Midbrain (tissue), 1 donor: ENCODE measurements at regions not wholly inside any gene's neighbourhood (a gene's known extent, or its start where the extent isn't known, plus 50 kb on each side); places are given as distances from the start of the nearest gene placed in this dataset.
"Not testable (repeated sequence)": the region's sequence is repeated elsewhere in the genome, so short reads cannot be mapped to it uniquely, and the experiment has no call there.

Experiments used
- DNase-seq: peaks from one replicate; lab custom pipeline; 2025; lab: John Stamatoyannopoulos, UW

GRCh38 chr21:35566874-35567273 is 493.5 kb downstream of the SETD4 start:
- no peak for DNase-seq

DNA sequence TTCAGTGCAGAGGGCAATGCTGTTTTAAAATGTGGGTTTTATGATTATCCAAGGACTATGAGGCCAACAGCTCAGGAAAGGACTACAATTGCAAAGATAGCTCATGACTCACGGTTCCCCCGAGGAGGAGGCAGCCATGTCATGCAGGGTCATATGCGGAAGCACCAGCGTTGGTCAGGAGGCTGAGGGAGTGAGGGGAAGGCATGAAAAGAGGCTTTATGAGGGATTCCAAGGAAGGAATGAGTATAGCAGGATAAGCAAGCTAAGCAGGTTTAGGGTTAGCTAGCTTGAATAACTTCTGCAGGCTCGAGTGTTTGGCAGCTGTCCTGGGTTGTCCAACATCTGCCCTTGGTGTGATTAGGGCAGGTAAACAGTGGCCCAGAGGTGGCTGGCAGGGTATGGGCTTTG is 495.1 kb downstream of the SETD4 start:
- no peak for DNase-seq

- no peak for DNase-seq
Observed at GRCh38 chr21:35563885-35564451, 496.4 kb downstream of the SETD4 start.

GRCh38 chr21:35562876-35563275 is 497.4 kb downstream of the SETD4 start:
- DNase-seq: no peak

DNA sequence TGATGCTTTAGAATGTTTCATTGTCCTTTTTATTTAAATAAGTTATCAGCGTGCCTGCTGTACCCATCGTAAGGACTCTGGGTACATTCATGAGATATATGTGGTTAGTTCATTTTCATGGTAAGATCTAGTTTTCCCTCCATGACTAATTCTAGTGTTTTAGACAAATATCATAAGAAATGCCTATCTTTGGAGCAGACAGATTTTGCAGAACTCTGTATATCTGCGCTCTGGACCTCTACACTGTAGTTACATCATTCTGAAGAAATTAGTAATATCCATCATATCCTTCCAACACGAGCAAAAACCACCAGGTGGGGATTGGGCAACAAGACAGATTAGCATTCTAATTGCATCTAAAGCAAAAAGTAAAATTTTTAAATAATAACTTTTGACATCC is 499.2 kb downstream of the SETD4 start:
- no peak for DNase-seq

DNA sequence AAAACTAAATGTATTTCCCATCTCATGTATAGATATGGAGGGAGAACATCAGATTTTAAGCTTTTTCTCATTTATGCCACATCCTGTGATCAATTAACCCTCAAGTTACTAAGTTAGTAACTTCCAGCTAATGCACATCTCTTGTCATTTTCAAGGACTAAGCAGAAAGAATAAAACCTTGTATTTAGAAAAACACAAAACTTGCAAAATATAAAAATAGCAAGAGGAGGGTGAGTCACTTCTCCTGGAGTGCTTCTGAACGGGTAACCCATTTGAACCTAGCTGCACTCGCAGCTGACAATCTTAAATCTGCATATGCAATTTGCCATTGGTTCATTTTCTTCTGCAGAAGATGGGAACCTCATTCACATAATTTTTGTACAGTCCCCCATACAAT is 500.5 kb downstream of the SETD4 start:
- no peak for DNase-seq

GRCh38 chr21:35559128-35559828 is 501.0 kb downstream of the SETD4 start:
- no peak for DNase-seq

DNA sequence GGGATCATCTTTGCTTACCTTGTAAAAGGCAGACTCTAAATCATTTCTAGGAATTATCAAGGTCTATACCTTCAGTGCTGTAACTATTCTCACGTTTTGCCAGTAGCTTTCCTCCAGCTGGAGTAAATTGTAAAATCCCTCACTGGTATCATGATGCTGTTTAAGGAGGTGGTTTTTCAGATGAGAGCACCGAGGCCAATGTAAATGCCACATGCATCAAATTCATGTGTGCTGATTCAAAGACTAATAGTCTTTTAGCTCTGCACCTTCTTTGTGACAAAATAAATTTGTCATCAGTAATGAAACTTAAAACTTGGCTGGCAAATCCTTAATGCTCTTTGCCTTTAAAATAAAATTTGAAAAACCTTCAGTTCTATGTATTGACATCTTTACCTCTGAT is 503.8 kb downstream of the SETD4 start:
- DNase-seq: no peak

DNA sequence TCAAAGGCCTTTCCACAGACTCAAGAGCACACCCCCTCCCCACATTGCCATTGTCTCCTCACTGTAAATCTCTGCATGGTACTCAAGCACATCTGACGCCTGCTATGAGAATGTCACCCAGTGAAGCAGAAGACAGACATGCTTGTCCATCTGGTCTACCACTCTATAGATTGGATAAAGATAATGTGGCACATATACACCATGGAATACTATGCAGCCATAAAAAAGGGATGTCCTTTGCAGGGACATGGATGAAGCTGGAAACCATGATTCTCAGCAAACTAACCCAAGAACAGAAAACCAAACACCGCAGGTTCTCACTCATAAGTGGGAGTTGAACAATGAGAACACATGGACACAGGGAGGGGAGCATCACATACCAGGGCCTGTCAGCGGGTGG is 503.4 kb upstream of the RUNX1 start:
- DNase-seq: not testable (repeated sequence)

DNA sequence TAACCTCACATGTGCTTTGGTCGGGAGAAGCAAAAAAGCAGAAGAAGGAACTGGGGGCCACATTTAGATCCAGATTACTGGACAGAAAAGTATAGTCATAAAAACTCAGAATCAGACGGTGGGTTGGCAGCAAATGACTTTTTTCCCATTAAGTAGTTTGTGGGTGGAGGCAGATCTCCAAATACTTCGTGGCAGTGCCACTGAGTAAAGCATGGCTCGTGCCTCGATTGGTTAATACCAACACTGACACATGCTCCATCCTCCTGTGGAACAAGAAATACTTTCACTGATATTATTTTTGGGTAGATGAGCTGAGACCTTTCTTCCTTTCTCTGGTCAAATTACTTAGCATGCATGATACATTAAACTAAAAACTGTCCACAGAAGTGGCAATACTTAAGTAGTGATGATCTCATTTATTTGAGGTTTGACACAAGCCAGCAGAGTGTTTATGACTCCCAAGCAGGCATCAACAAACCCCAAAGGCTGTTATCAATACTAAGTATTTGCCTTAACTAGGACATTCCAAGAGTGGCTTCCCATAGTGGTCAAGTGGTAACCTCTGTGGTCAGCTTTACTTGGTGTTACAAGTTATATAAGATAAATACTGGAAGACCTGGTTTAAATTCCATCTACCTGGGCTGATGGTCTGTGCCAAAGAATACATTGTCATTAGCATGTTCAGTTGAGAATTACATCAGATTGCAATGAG is 500.0 kb upstream of the RUNX1 start:
- DNase-seq: no peak

GRCh38 chr21:35547946-35548774 is 499.1 kb upstream of the RUNX1 start:
- DNase-seq: no peak

DNA sequence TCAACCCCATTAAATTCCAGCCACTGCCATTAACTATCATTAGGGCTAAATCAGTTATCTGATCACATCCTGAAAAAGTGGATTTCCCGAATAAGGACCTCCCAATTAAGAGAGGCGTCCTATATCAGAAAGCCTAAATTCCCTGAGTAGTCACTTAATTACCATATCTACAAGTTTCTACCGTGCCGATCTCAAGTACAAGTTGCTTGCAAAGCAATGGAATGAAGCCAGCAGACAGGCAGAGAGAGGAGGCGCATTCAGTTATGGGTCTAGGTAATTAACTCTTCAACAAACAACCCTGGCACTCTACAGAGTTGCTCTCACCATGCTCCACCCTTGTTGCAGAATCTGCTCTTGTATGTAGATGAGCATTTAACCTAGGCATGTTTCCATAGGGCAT is 494.6 kb upstream of the RUNX1 start:
- DNase-seq: no peak

DNA sequence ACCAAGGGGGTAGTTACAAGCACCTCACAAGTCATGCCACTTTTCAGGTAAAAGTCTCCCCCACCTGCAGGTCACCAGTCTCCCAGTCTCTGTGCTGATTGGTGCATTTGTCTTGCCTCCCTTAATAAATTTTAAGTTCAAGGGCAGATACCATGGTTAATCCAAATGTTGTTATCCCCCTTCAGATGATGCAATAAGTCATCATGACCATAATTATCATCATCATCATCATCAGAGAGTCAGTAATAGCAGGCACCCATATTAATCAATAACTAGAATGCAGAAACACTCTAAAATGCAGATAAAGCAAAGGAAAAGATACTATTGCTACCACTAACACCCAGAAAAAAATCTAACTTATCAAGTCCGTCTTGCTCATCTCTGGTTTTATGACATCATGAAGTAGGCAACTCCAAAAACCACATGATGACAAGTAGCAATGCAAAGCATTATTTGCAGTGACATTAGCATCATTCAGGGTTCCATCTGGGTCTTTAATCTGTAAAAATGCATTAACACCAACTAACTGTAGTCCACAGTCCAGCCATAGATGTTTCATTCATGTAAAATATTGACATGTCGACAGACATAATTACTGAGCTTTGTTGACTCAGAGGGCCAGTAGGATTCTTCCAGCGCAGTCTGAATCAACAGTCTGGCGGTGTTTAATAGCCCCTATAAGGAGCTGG is 492.0 kb upstream of the RUNX1 start:
- DNase-seq: no peak

DNA sequence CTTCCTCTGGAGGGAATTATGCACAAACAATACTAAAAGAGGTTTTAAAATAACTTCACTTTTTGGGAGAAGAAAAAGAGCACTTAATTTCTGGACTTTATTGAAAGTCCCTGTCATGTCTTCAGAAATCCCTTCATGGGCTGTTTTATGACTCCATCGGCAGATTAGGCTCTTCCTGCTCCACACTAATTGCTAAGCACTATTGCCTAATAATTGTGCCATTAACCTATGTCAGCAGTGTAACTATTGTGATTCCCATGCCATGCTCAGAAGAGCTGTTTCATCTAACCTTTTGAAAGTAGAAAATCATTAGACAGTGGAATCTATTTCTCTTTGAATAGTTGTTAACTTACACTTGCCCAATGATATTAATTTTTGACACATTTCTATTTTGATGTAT is 489.3 kb upstream of the RUNX1 start:
- DNase-seq: no peak

DNA sequence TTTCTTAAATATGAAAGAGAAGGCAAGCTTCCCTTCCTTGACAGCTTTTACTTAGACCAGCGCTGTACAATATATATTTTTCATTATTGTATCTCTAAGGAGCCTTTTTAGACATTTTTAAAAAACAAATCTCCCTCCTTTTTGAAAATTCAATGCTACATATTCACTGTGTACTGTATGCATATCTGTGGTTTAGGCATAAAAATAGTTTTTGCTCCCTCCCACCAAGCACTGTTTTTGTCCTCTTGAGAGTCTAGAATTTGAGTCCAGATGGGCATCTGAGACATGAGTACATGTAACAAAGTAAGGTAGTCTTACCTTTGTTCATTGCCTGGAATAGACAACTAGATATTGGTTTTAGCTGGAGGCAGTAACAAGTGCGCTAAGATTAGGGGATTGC is 488.5 kb upstream of the RUNX1 start:
- no peak for DNase-seq

GRCh38 chr21:35533893-35534292 is 484.8 kb upstream of the RUNX1 start:
- DNase-seq: no peak

- peak; percentile 11 for DNase-seq
Observed at GRCh38 chr21:35530766-35531165, 481.7 kb upstream of the RUNX1 start.

GRCh38 chr21:35529171-35529863 is 480.2 kb upstream of the RUNX1 start:
- no peak for DNase-seq

- DNase-seq: no peak
Observed at GRCh38 chr21:35528116-35529042, 479.3 kb upstream of the RUNX1 start.

GRCh38 chr21:35527358-35527757 is 478.3 kb upstream of the RUNX1 start:
- DNase-seq: no peak
